GM19397 (cell line): ENCODE measurements at regions not wholly inside any gene's neighbourhood (a gene's known extent, or its start where the extent isn't known, plus 50 kb on each side); places are given as distances from the start of the nearest gene placed in this dataset.

ENCODE experiments used
- ATAC-seq: cut with Tn5 transposase; IDR thresholded peaks from one replicate; pipeline ENCODE4 v1.9.1; 2021; ENCODE audit warnings: mild to moderate bottlenecking, moderate library complexity; ENCODE audit not compliant: unreplicated experiment

- ATAC-seq = no peak
Measured at GRCh38 chr5:103347716-103348423, 89.3 kb downstream of the MACIR start.

DNA sequence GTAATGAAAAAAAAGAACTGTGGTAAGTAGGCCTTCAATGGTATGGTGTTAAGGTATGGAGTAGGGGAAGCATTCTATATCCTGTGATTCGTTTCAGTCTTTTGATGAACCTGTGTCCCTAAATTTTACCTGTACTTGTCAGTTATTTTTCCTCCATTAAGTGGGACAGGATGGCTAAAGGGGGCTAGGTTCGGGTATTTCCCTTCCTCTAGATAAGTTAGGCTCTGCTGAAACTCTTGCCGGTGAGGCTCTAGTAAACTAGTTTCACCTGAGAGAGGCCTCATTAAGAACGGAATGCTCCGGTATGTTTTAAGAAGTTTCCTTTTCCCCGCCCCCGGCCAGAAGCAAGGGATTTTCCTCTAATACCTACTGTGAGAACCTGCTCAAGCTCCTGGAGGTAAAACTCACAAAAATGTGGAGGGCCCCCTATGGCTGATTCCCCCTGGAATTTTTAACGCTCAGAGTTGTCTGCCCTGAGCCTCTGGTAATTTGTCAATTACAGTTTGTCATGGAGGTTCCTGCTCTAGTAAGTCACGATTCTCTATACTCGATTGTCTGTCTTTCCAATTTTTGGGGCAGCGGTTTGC is 87.7 kb downstream of the MACIR start:
- no peak for ATAC-seq

- no peak for ATAC-seq
Measured at GRCh38 chr5:103345461-103345860, 86.9 kb downstream of the MACIR start.

GRCh38 chr5:103340717-103341388 is 82.3 kb downstream of the MACIR start:
- peak; percentile 96 for ATAC-seq

- ATAC-seq = no peak
Measured at GRCh38 chr5:103340132-103340531, 81.6 kb downstream of the MACIR start.

DNA sequence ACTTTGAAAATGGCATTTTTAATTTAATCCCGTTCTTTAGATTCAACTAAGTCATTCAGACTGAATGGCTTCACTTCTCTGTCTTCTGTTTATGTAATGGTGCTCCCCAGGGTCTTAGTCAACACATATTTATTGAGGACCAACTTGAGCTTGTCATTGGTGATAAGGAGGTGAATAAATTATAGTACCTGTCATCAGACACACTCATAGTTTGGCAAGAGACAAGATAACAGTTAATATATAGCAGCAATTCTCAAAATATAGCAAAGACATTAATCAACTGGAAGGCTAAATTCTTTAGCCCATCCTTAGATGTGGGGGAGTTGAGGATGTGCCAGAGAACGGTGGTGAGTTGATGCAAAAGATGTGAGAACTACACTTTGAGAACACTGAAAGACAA is 78.4 kb downstream of the MACIR start:
- no peak for ATAC-seq

DNA sequence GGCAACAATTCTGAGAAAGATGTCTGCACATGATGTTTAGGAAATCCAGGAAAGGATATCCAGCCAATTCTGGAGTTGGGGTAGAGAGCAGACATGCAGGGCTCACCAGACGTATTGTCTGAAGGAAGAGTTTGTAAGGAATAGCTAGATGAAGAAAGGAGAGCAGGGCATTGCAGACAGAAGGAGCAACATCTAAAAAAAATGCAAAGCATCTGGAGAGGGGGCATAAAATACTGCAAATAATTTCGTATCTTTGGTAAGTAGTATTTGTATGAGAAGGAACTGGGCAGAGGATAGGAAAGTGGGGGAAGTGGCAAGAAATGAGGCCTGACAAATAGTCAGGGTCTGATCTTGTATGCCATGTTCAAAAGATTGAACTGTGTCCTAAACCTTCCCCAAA is 74.8 kb downstream of the MACIR start:
- no peak for ATAC-seq

GRCh38 chr5:103330875-103331274 is 72.3 kb downstream of the MACIR start:
- no peak for ATAC-seq
